Posterior cingulate gyrus (tissue), 11 donors: ENCODE measurements at regions not wholly inside any gene's neighbourhood (a gene's known extent, or its start where the extent isn't known, plus 50 kb on each side); places are given as distances from the start of the nearest gene placed in this dataset.
A peak's percentile ranks its signal among the peaks of the same experiment; 100 is the strongest.
"Not testable (repeated sequence)": the region's sequence is repeated elsewhere in the genome, so short reads cannot be mapped to it uniquely, and the experiment has no call there.

Experiments used
- DNase-seq, 10 donors: peaks; one replicate each; pipeline versions ENCODE4 v3.0.0 to v3.0.0-alpha.2; 2020 to 2021; ENCODE audit warnings: mixed read lengths in 3 of 10
- intact Hi-C: fragments of 100-400 bp; cut with DNase I; formaldehyde crosslinking; loops from one replicate; pipeline ENCODE4 v1.15.1; 2023

GRCh38 chr14:48747561-48748089, 838.6 kb downstream of the RPS29 start:
- intact Hi-C loops = no loop called here
- no peak for DNase-seq

- DNase-seq = no peak
- intact Hi-C loops = no loop called here
Observed at GRCh38 chr14:48744202-48744601, 842.0 kb downstream of the RPS29 start.

- no peak for DNase-seq
- intact Hi-C loops = no loop called here
Observed at GRCh38 chr14:48738186-48738925, 847.8 kb downstream of the RPS29 start.

GRCh38 chr14:48735607-48736006, 850.6 kb downstream of the RPS29 start:
- intact Hi-C loops = no loop called here

GRCh38 chr14:48731260-48731659, 854.9 kb downstream of the RPS29 start:
- no peak for DNase-seq
- intact Hi-C loops = no loop called here

More at GRCh38 chr14:48735607-48736006, 850.6 kb downstream of the RPS29 start:
- DNase-seq = no peak

GRCh38 chr14:48726080-48726642, 860.0 kb downstream of the RPS29 start:
- DNase-seq = no peak
- intact Hi-C loops = no loop called here

- intact Hi-C loops = no loop called here
- no peak for DNase-seq
Observed at GRCh38 chr14:48725051-48725734, 861.0 kb downstream of the RPS29 start.

GRCh38 chr14:48723841-48724495, 862.2 kb downstream of the RPS29 start:
- no peak for DNase-seq
- intact Hi-C loops = no loop called here

- intact Hi-C loops = no loop called here
- DNase-seq = no peak
Observed at GRCh38 chr14:48714366-48714765, 871.8 kb downstream of the RPS29 start.

GRCh38 chr14:48710133-48710532, 876.0 kb downstream of the RPS29 start:
- no peak for DNase-seq
- intact Hi-C loops = no loop called here

- no peak for DNase-seq
- intact Hi-C loops = no loop called here
Observed at GRCh38 chr14:48709277-48709785, 876.8 kb downstream of the RPS29 start.

GRCh38 chr14:48704639-48705038, 881.5 kb downstream of the RPS29 start:
- intact Hi-C loops = no loop called here
- DNase-seq = no peak

- peak in 1 of 10 donors; percentile 3 for DNase-seq
- intact Hi-C loops = no loop called here
Observed at GRCh38 chr14:48703728-48704467, 882.3 kb downstream of the RPS29 start.

- intact Hi-C loops = not testable (repeated sequence)
- DNase-seq = peak in 2 of 10 donors; percentile 40 to 56
Observed at GRCh38 chr14:48697362-48697761, 888.8 kb downstream of the RPS29 start.

- no peak for DNase-seq
- intact Hi-C loops = no loop called here
Observed at GRCh38 chr14:48693793-48694192, 892.4 kb downstream of the RPS29 start.

- DNase-seq = no peak
Observed at GRCh38 chr14:48690349-48690748, 895.8 kb downstream of the RPS29 start.

GRCh38 chr14:48686650-48687049, 899.5 kb downstream of the RPS29 start:
- no peak for DNase-seq
- intact Hi-C loops = no loop called here

More at GRCh38 chr14:48690349-48690748, 895.8 kb downstream of the RPS29 start:
- intact Hi-C loops = no loop called here

GRCh38 chr14:48672506-48672905, 913.7 kb downstream of the RPS29 start:
- DNase-seq = no peak
- intact Hi-C loops = no loop called here

- intact Hi-C loops = no loop called here
- DNase-seq = peak in 2 of 10 donors; percentile 63 to 71
Observed at GRCh38 chr14:48670939-48671338, 915.2 kb downstream of the RPS29 start.
